ENCODE measurements at regions not wholly inside any gene's neighbourhood (a gene's known extent, or its start where the extent isn't known, plus 50 kb on each side); places are given as distances from the start of the nearest gene placed in this dataset.

DNA sequence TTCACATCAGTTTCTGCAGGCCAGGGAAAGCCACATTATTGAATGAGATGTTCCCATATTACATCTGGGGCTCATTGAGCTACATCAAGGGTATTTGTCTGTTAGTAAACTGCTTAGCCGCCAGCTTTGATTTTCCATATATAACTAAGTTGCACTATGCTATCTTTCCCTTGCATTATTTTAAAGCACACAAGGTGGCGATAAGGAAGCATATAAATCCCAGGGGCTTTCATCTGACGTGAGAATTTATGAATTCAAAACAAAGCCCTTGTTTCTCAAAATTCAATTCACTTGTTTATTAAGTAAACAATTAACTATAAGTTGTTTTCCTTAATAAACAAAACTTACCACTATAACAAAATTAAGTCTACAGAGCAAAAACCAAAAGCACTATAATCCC lies 334.1 kb upstream of the TPK1 start:
- Histone ChIP-seq H4K20me1 (ENCODE audit: control insufficient read depth, insufficient read depth) (no peaks in the 10 kb centered on the region), H3K4me2 (ENCODE audit: control insufficient read depth, insufficient read depth) (no peak overlapping the region), H3K27ac (ENCODE audit: control insufficient read depth, insufficient read depth) (no peak overlapping the region), H3K4me1 (ENCODE audit: control insufficient read depth, insufficient read depth, low read length) (no peaks in the 10 kb centered on the region), H3K9ac (ENCODE audit: control insufficient read depth, insufficient read depth, low read length) (no peak overlapping the region), H3K4me3 (no peak overlapping the region), H2AFZ (ENCODE audit: control insufficient read depth, low read depth, low read length) (no peak overlapping the region), H3K79me2 (ENCODE audit: control insufficient read depth, insufficient read depth, low read length) (no peaks in the 10 kb centered on the region), H3K9me3 (replicated peaks; ENCODE audit: control insufficient read depth, insufficient read depth, low read length) (no peaks in the 10 kb centered on the region), H3K27me3 (replicated peaks in 1 of 2; ENCODE audit: control insufficient read depth in 2 of 2, insufficient read depth in 2 of 2, low read length in 1 of 2) (no peaks in the 10 kb centered on the region), H3K36me3 (ENCODE audit: control insufficient read depth in 2 of 2, insufficient read depth in 2 of 2, low read length in 1 of 2) (no peaks in the 10 kb centered on the region)
- CTCF ChIA-PET: no interaction called here
- SMC1A ChIA-PET (ENCODE audit: uncharacterized antibody, unreplicated experiment): no interaction called here
- no TSS peak for BruUV-seq (replicated peaks)
- DNase-seq (ENCODE audit: low read depth, low spot score) (no peak), ATAC-seq (no peak), FAIRE-seq (no peak)
- RAD21 ChIA-PET (ENCODE audit: unreplicated experiment): no interaction called here
- POLR2A ChIA-PET: no interaction called here
- intact Hi-C loops (cut with micrococcal nuclease; ENCODE audit: unreplicated experiment): no loop called here
- in situ Hi-C loops (cut with MboI): no loop called here
- TF ChIP-seq RAD21 (IDR thresholded peaks at IDR 0.05; ENCODE audit: insufficient read depth, low read depth, low read length) (peak; percentile 37), CEBPB (IDR thresholded peaks at IDR 0.05; ENCODE audit: borderline replicate concordance in 1 of 2, low read depth in 2 of 2, low read length in 2 of 2) (no peak)
- 47% methylated on average over 3 of the region's 3 CpGs for WGBS (ENCODE audit: insufficient coverage, insufficient replicate concordance, low lambda C conversion rate, missing lambda C conversion rate)

DNA sequence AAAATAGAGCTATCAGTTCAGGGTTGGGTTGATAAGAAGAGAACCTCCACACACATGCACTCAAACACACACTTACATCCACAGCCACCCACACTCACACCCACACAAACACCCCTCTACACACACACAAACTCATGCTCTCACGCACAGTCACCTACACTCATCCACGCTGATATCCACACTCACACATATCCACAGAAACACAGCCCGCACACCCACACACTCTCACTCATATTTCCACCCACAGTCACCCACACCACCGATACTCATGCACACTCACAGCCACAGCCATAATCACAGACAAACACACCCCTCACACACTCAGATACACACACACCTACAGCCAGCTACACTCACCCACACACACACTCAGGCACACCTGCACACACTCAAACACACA lies 333.0 kb upstream of the TPK1 start:
- intact Hi-C loops (cut with micrococcal nuclease; ENCODE audit: unreplicated experiment) (no loop called here), in situ Hi-C loops (cut with MboI) (no loop called here)
- Histone ChIP-seq H3K27me3 (replicated peaks in 1 of 2; ENCODE audit: control insufficient read depth in 2 of 2, insufficient read depth in 2 of 2, low read length in 1 of 2) (no peaks in the 10 kb centered on the region), H3K36me3 (ENCODE audit: control insufficient read depth in 2 of 2, insufficient read depth in 2 of 2, low read length in 1 of 2) (no peaks in the 10 kb centered on the region), H3K4me3 (no peak overlapping the region), H3K27ac (ENCODE audit: control insufficient read depth, insufficient read depth) (no peak overlapping the region), H2AFZ (ENCODE audit: control insufficient read depth, low read depth, low read length) (no peak overlapping the region), H3K9me3 (replicated peaks; ENCODE audit: control insufficient read depth, insufficient read depth, low read length) (no peaks in the 10 kb centered on the region), H3K9ac (ENCODE audit: control insufficient read depth, insufficient read depth, low read length) (no peak overlapping the region), H3K79me2 (ENCODE audit: control insufficient read depth, insufficient read depth, low read length) (no peaks in the 10 kb centered on the region), H3K4me2 (ENCODE audit: control insufficient read depth, insufficient read depth) (no peak overlapping the region), H4K20me1 (ENCODE audit: control insufficient read depth, insufficient read depth) (no peaks in the 10 kb centered on the region), H3K4me1 (ENCODE audit: control insufficient read depth, insufficient read depth, low read length) (no peaks in the 10 kb centered on the region)
- ChIA-PET CTCF (no interaction called here), RAD21 (ENCODE audit: unreplicated experiment) (no interaction called here), SMC1A (ENCODE audit: uncharacterized antibody, unreplicated experiment) (no interaction called here), POLR2A (no interaction called here)
- 45% methylated on average over 4 of the region's 4 CpGs for WGBS (ENCODE audit: insufficient coverage, insufficient replicate concordance, low lambda C conversion rate, missing lambda C conversion rate)
- FAIRE-seq: no peak
- TF ChIP-seq, protein P1, sequence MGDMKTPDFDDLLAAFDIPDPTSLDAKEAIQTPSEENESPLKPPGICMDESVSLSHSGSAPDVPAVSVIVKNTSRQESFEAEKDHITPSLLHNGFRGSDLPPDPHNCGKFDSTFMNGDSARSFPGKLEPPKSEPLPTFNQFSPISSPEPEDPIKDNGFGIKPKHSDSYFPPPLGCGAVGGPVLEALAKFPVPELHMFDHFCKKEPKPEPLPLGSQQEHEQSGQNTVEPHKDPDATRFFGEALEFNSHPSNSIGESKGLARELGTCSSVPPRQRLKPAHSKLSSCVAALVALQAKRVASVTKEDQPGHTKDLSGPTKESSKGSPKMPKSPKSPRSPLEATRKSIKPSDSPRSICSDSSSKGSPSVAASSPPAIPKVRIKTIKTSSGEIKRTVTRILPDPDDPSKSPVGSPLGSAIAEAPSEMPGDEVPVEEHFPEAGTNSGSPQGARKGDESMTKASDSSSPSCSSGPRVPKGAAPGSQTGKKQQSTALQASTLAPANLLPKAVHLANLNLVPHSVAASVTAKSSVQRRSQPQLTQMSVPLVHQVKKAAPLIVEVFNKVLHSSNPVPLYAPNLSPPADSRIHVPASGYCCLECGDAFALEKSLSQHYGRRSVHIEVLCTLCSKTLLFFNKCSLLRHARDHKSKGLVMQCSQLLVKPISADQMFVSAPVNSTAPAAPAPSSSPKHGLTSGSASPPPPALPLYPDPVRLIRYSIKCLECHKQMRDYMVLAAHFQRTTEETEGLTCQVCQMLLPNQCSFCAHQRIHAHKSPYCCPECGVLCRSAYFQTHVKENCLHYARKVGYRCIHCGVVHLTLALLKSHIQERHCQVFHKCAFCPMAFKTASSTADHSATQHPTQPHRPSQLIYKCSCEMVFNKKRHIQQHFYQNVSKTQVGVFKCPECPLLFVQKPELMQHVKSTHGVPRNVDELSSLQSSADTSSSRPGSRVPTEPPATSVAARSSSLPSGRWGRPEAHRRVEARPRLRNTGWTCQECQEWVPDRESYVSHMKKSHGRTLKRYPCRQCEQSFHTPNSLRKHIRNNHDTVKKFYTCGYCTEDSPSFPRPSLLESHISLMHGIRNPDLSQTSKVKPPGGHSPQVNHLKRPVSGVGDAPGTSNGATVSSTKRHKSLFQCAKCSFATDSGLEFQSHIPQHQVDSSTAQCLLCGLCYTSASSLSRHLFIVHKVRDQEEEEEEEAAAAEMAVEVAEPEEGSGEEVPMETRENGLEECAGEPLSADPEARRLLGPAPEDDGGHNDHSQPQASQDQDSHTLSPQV (IDR thresholded peaks at IDR 0.05): no peak
- TF ChIP-seq, protein P2, sequence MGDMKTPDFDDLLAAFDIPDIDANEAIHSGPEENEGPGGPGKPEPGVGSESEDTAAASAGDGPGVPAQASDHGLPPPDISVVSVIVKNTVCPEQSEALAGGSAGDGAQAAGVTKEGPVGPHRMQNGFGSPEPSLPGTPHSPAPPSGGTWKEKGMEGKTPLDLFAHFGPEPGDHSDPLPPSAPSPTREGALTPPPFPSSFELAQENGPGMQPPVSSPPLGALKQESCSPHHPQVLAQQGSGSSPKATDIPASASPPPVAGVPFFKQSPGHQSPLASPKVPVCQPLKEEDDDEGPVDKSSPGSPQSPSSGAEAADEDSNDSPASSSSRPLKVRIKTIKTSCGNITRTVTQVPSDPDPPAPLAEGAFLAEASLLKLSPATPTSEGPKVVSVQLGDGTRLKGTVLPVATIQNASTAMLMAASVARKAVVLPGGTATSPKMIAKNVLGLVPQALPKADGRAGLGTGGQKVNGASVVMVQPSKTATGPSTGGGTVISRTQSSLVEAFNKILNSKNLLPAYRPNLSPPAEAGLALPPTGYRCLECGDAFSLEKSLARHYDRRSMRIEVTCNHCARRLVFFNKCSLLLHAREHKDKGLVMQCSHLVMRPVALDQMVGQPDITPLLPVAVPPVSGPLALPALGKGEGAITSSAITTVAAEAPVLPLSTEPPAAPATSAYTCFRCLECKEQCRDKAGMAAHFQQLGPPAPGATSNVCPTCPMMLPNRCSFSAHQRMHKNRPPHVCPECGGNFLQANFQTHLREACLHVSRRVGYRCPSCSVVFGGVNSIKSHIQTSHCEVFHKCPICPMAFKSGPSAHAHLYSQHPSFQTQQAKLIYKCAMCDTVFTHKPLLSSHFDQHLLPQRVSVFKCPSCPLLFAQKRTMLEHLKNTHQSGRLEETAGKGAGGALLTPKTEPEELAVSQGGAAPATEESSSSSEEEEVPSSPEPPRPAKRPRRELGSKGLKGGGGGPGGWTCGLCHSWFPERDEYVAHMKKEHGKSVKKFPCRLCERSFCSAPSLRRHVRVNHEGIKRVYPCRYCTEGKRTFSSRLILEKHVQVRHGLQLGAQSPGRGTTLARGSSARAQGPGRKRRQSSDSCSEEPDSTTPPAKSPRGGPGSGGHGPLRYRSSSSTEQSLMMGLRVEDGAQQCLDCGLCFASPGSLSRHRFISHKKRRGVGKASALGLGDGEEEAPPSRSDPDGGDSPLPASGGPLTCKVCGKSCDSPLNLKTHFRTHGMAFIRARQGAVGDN (IDR thresholded peaks at IDR 0.05): no peak
- TF ChIP-seq JUND (IDR thresholded peaks at IDR 0.05; ENCODE audit: low read depth, low read length) (no peak), CBX3 (IDR thresholded peaks at IDR 0.05; ENCODE audit: borderline replicate concordance, low read depth) (no peak)
- DNase-seq (ENCODE audit: low read depth, low spot score): no peak
- no TSS peak for BruUV-seq (replicated peaks)
- no peak for ATAC-seq
